ENCODE measurements at regions not wholly inside any gene's neighbourhood (a gene's known extent, or its start where the extent isn't known, plus 50 kb on each side); places are given as distances from the start of the nearest gene placed in this dataset.

DNA sequence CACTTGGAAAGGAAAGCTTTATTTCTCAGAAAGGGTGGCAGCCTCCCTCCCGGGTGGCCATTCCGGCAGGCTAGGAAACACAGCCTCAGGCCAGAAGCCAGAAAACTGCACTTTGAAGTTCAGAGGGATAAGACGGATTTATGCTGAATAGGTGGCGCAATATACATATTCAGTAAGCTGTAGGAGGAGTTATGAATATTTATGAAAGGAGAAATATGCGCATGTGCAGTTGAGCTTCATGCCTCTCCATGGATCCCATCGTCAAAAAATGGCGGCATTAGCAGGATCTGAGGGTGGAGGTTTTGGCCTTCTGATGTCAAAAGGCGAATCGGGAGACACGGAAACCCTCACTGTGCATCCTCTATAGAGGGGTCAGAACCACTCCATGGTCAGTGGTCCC, 82.3 kb downstream of the KATNIP start:
- no peak for TF ChIP-seq CTCF (IDR thresholded peaks at IDR 0.05; ENCODE audit: borderline replicate concordance, extremely low read depth, insufficient read depth)
- intact Hi-C loops (cut with DNase I): no loop called here
- Histone ChIP-seq H3K36me3 (ENCODE audit: control insufficient read depth in 2 of 3, insufficient read depth in 3 of 3, low read length in 3 of 3) (no peaks in the 10 kb centered on the region), H3K27ac (ENCODE audit: low read depth in 2 of 2, low read length in 2 of 2) (no peak overlapping the region), H3K4me1 (ENCODE audit: control insufficient read depth in 2 of 3, insufficient read depth in 2 of 3, low read depth in 1 of 3, low read length in 3 of 3) (peaks cover 3 to 5% (median 5%) of the 10 kb centered on the region in 3 donors), H3K9me3 (ENCODE audit: control insufficient read depth in 2 of 3, insufficient read depth in 1 of 3, low read length in 3 of 3) (no peaks in the 10 kb centered on the region), H3K27me3 (ENCODE audit: control insufficient read depth, insufficient read depth, low read length) (no peaks in the 10 kb centered on the region), H3K9ac (ENCODE audit: low read length in 3 of 3) (no peak overlapping the region), H3K4me3 (ENCODE audit: low read length in 3 of 3) (no peak overlapping the region)
- no peak for DNase-seq
- no peak for FAIRE-seq

- Histone ChIP-seq H3K4me1 (ENCODE audit: control insufficient read depth in 2 of 3, insufficient read depth in 2 of 3, low read depth in 1 of 3, low read length in 3 of 3) (peaks cover 2 to 5% (median 5%) of the 10 kb centered on the region in 3 donors), H3K27ac (ENCODE audit: low read depth in 2 of 2, low read length in 2 of 2) (no peak overlapping the region), H3K36me3 (ENCODE audit: control insufficient read depth in 2 of 3, insufficient read depth in 3 of 3, low read length in 3 of 3) (no peaks in the 10 kb centered on the region), H3K4me3 (ENCODE audit: low read length in 3 of 3) (no peak overlapping the region), H3K27me3 (ENCODE audit: control insufficient read depth, insufficient read depth, low read length) (no peaks in the 10 kb centered on the region), H3K9ac (ENCODE audit: low read length in 3 of 3) (no peak overlapping the region), H3K9me3 (ENCODE audit: control insufficient read depth in 2 of 3, insufficient read depth in 1 of 3, low read length in 3 of 3) (no peaks in the 10 kb centered on the region)
- intact Hi-C loops (cut with DNase I): no loop called here
- DNase-seq: no peak
- no peak for FAIRE-seq
- no peak for TF ChIP-seq CTCF (IDR thresholded peaks at IDR 0.05; ENCODE audit: borderline replicate concordance, extremely low read depth, insufficient read depth)
Observed at GRCh38 chr16:27633221-27633620, 83.3 kb downstream of the KATNIP start.

DNA sequence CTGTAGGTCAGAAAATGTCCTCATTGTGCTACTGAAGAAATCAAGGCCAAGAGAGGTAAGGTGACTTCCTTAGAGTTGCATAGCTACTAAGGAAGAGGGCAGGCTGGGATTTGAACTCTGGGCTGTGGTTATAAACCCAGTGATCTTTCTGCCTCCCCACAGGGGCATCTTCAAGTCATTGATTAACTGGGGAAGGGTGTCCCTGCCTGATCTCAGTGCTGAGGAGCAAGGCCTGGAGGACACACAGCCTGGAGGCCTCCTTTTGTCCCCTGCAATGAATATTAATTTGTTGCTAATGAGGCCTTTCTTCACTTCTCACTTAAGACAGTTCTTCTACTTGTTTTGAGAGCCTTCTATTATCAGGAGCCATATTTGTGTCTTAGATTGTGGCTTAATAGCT, 83.8 kb downstream of the KATNIP start:
- DNase-seq (no peak), FAIRE-seq (no peak)
- intact Hi-C loops (cut with DNase I): no loop called here
- no peak overlapping the region for H3K4me3 ChIP-seq (ENCODE audit: low read length in 3 of 3)
- H3K27me3 ChIP-seq (ENCODE audit: control insufficient read depth, insufficient read depth, low read length): no peaks in the 10 kb centered on the region
- no peaks in the 10 kb centered on the region for H3K36me3 ChIP-seq (ENCODE audit: control insufficient read depth in 2 of 3, insufficient read depth in 3 of 3, low read length in 3 of 3)
- H3K27ac ChIP-seq (ENCODE audit: low read depth in 2 of 2, low read length in 2 of 2): no peak overlapping the region
- no peaks in the 10 kb centered on the region for H3K9me3 ChIP-seq (ENCODE audit: control insufficient read depth in 2 of 3, insufficient read depth in 1 of 3, low read length in 3 of 3)
- H3K9ac ChIP-seq (ENCODE audit: low read length in 3 of 3): no peak overlapping the region
- TF ChIP-seq CTCF (IDR thresholded peaks at IDR 0.05; ENCODE audit: borderline replicate concordance, extremely low read depth, insufficient read depth): no peak
- H3K4me1 ChIP-seq (ENCODE audit: control insufficient read depth in 2 of 3, insufficient read depth in 2 of 3, low read depth in 1 of 3, low read length in 3 of 3): peaks cover 0 to 5% (median 3%) of the 10 kb centered on the region in 3 donors

- Histone ChIP-seq H3K9ac (ENCODE audit: low read length in 3 of 3) (no peak overlapping the region), H3K4me1 (ENCODE audit: control insufficient read depth in 2 of 3, insufficient read depth in 2 of 3, low read depth in 1 of 3, low read length in 3 of 3) (peaks cover 0 to 5% (median 0%) of the 10 kb centered on the region in 3 donors), H3K36me3 (ENCODE audit: control insufficient read depth in 2 of 3, insufficient read depth in 3 of 3, low read length in 3 of 3) (no peaks in the 10 kb centered on the region), H3K27ac (ENCODE audit: low read depth in 2 of 2, low read length in 2 of 2) (no peak overlapping the region), H3K9me3 (ENCODE audit: control insufficient read depth in 2 of 3, insufficient read depth in 1 of 3, low read length in 3 of 3) (no peaks in the 10 kb centered on the region), H3K4me3 (ENCODE audit: low read length in 3 of 3) (no peak overlapping the region), H3K27me3 (ENCODE audit: control insufficient read depth, insufficient read depth, low read length) (no peaks in the 10 kb centered on the region)
- intact Hi-C loops (cut with DNase I): no loop called here
- no peak for FAIRE-seq
- no peak for DNase-seq
- no peak for TF ChIP-seq CTCF (IDR thresholded peaks at IDR 0.05; ENCODE audit: borderline replicate concordance, extremely low read depth, insufficient read depth)
Observed at GRCh38 chr16:27634779-27635178, 84.8 kb downstream of the KATNIP start.
